ENCODE measurements at regions not wholly inside any gene's neighbourhood (a gene's known extent, or its start where the extent isn't known, plus 50 kb on each side); places are given as distances from the start of the nearest gene placed in this dataset.

- no peak overlapping the region for H3K4me3 ChIP-seq
- no peak for TF ChIP-seq POLR2A (IDR thresholded peaks at IDR 0.05)
- no peak for TF ChIP-seq CTCF (IDR thresholded peaks at IDR 0.05)
- H3K4me1 ChIP-seq = no peaks in the 10 kb centered on the region
- no peak for DNase-seq
- H3K9me3 ChIP-seq = no peaks in the 10 kb centered on the region
- no peaks in the 10 kb centered on the region for H3K27me3 ChIP-seq
- H3K36me3 ChIP-seq = no peaks in the 10 kb centered on the region
- H3K27ac ChIP-seq = no peak overlapping the region
- 44% methylated on average over 3 of the region's 3 CpGs for WGBS (ENCODE audit: insufficient coverage, low coverage, low lambda C conversion rate, missing lambda C conversion rate)
- no peak for ATAC-seq
- intact Hi-C loops (cut with DNase I) = no loop called here
Measured at GRCh38 chr18:38035193-38035592, 469.6 kb upstream of the CELF4 start.

- H3K9me3 ChIP-seq = no peaks in the 10 kb centered on the region
- no peak overlapping the region for H3K4me3 ChIP-seq
- intact Hi-C loops (cut with DNase I) = no loop called here
- no peak overlapping the region for H3K27ac ChIP-seq
- no peaks in the 10 kb centered on the region for H3K4me1 ChIP-seq
- no peak for DNase-seq
- 42% methylated on average over 3 of the region's 3 CpGs for WGBS (ENCODE audit: insufficient coverage, low coverage, low lambda C conversion rate, missing lambda C conversion rate)
- no peaks in the 10 kb centered on the region for H3K36me3 ChIP-seq
- H3K27me3 ChIP-seq = no peaks in the 10 kb centered on the region
- ATAC-seq = no peak
- TF ChIP-seq CTCF (IDR thresholded peaks at IDR 0.05) (no peak), POLR2A (IDR thresholded peaks at IDR 0.05) (no peak)
Measured at GRCh38 chr18:38033282-38033681, 467.7 kb upstream of the CELF4 start.

- no peak for DNase-seq
- no peaks in the 10 kb centered on the region for H3K27me3 ChIP-seq
- no peaks in the 10 kb centered on the region for H3K36me3 ChIP-seq
- no peaks in the 10 kb centered on the region for H3K9me3 ChIP-seq
- no peak overlapping the region for H3K4me3 ChIP-seq
- H3K27ac ChIP-seq = no peak overlapping the region
- H3K4me1 ChIP-seq = no peaks in the 10 kb centered on the region
- no peak for ATAC-seq
- intact Hi-C loops (cut with DNase I) = no loop called here
- TF ChIP-seq POLR2A (IDR thresholded peaks at IDR 0.05) = no peak
- TF ChIP-seq CTCF (IDR thresholded peaks at IDR 0.05) = no peak
Measured at GRCh38 chr18:38032516-38032915, 466.9 kb upstream of the CELF4 start.

- Histone ChIP-seq H3K27me3 (no peaks in the 10 kb centered on the region), H3K4me1 (no peaks in the 10 kb centered on the region), H3K4me3 (no peak overlapping the region), H3K36me3 (no peaks in the 10 kb centered on the region), H3K9me3 (no peaks in the 10 kb centered on the region), H3K27ac (no peak overlapping the region)
- intact Hi-C loops (cut with DNase I) = no loop called here
- no peak for ATAC-seq
- 44% methylated on average over 7 of the region's 7 CpGs for WGBS (ENCODE audit: insufficient coverage, low coverage, low lambda C conversion rate, missing lambda C conversion rate)
- DNase-seq = no peak
- no peak for TF ChIP-seq CTCF (IDR thresholded peaks at IDR 0.05)
- TF ChIP-seq POLR2A (IDR thresholded peaks at IDR 0.05) = no peak
Measured at GRCh38 chr18:38028946-38029345, 463.3 kb upstream of the CELF4 start.

- H3K27me3 ChIP-seq = no peaks in the 10 kb centered on the region
- TF ChIP-seq POLR2A (IDR thresholded peaks at IDR 0.05) (no peak), CTCF (IDR thresholded peaks at IDR 0.05) (no peak)
- WGBS (ENCODE audit: insufficient coverage, low coverage, low lambda C conversion rate, missing lambda C conversion rate) = 42% methylated on average over 4 of the region's 4 CpGs
Measured at GRCh38 chr18:38025433-38026038, 459.9 kb upstream of the CELF4 start.

More at GRCh38 chr18:38025433-38026038, 459.9 kb upstream of the CELF4 start:
- Histone ChIP-seq H3K9me3 (no peaks in the 10 kb centered on the region), H3K36me3 (no peaks in the 10 kb centered on the region), H3K27ac (no peak overlapping the region), H3K4me3 (no peak overlapping the region), H3K4me1 (no peaks in the 10 kb centered on the region)
- ATAC-seq = no peak
- DNase-seq = no peak
- intact Hi-C loops (cut with DNase I) = no loop called here
